HG02870 (cell line): ENCODE measurements at regions not wholly inside any gene's neighbourhood (a gene's known extent, or its start where the extent isn't known, plus 50 kb on each side); places are given as distances from the start of the nearest gene placed in this dataset.
"Not testable (repeated sequence)": the region's sequence is repeated elsewhere in the genome, so short reads cannot be mapped to it uniquely, and the experiment has no call there.

Experiments used
- ATAC-seq: cut with Tn5 transposase; IDR thresholded peaks from one replicate; pipeline ENCODE4 v1.9.1; 2021; ENCODE audit warnings: mild to moderate bottlenecking, moderate library complexity; ENCODE audit not compliant: unreplicated experiment

GRCh38 chr12:131272283-131272814 lies 318.6 kb downstream of the ADGRD1 start:
- ATAC-seq, result not testable (repeated sequence)

DNA sequence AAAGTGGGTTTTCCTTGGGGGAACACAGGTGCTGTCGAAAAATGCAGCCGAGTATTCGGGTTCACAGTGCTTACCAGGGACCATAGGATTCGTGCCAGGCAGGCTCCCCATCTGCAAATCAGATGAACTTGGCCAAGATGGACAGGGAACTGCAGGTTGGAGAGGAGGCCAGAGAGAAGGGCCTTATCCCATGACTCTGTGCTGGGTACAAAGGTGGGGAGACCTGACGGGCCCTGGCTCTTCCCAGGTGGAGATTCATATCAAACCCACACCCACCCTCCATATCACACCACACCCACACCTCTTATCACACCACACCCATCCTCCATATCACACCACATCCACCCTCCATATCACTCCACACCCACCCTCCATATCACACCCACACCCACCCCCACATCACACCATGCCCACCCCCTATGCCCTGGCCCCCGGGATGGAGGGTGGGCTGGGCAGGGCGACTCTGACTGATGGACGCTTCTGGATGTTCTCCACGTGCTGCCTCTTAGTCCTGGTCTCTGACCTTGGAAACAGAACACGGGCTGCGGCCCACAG lies 319.7 kb downstream of the ADGRD1 start:
- ATAC-seq, result no peak

DNA sequence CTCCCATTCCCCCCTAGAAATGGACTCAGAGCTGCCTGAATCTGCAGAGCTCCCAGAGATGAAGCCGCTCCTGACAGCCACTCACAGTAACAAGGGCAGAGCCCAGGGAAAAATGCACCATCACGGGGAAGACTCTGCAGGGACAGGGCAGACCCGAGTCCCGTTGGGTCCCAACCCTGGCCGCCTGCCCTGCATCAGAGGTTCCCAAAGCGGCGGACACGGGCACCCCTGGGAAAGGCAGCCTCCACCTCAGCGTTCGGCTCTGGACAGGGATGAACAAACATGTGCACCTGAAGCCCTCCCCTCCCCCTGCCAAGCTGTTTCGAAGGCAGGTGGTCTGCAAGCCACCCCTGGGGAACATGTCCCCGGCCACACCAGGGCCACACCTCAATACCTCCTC lies 320.4 kb downstream of the ADGRD1 start:
- no peak for ATAC-seq

DNA sequence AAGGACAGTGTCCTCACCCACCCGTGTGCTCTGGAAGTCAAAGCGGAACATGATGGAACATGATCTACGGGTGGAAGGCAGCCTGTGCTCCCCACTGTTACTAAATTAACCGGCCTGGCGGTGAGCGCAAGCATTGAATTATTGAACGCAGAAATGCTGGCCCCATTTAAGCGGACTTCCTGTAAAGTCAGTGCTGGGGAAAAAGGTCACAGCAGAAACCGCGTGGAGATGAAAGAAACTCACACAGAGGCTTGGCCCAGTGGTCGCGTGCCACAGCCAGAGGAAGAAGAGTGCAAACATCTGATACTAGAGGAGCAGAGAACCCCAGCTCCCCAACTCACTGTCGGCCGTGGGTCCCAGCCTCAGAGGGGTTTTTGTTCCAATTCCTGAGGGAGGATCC lies 321.2 kb downstream of the ADGRD1 start:
- no peak for ATAC-seq

DNA sequence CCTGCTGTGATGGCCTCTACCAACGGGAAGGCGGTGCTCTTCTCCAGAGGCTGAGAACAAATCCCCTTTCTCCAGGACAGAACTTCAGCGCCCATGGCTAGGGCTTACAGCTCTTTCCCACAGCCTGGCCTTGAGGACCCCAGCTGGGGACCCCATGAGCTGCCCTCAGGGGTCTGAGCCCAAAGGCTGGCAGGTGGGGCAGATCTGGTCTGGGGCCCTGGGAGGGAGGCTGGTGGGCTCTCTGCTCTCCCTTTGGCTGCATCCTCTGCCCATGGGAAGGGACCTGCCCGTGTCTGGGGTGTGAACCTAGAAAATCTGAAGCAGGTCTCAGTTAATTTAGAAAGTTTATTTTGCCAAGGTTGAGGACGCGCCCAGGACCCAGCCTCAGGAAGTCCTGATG lies 322.1 kb downstream of the ADGRD1 start:
- ATAC-seq, result no peak

DNA sequence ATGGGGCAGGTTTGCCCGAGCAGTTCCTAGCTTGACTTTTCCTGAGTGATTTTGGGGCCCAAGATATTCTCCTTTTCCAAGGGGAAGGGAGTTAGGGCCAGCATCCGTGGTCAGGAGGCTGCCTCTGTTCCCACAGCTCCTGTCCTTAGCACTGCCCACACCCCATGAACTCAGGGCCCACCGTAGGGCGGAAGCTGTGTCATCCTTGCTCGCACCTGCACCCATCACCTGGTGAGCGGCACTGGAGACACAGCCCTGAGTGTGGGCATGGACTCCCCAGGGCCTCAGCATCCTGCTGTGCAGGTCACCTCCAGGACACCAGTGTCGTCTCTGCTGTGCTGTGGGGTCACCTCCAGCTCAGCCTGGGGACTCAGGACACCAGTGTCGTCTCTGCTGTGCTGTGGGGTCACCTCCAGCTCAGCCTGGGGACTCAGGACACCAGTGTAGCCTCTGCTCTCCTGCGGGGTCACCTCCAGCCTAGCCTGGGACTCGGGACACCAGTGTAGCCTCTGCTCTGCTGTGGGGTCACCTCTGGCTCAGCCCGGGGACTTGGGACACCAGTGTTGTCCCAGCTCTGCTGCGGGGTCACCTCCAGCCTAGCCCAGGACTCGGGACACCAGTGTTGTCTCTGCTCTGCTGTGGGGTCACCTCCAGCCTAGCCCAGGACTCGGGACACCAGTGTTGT lies 322.9 kb downstream of the ADGRD1 start:
- ATAC-seq, result no peak

DNA sequence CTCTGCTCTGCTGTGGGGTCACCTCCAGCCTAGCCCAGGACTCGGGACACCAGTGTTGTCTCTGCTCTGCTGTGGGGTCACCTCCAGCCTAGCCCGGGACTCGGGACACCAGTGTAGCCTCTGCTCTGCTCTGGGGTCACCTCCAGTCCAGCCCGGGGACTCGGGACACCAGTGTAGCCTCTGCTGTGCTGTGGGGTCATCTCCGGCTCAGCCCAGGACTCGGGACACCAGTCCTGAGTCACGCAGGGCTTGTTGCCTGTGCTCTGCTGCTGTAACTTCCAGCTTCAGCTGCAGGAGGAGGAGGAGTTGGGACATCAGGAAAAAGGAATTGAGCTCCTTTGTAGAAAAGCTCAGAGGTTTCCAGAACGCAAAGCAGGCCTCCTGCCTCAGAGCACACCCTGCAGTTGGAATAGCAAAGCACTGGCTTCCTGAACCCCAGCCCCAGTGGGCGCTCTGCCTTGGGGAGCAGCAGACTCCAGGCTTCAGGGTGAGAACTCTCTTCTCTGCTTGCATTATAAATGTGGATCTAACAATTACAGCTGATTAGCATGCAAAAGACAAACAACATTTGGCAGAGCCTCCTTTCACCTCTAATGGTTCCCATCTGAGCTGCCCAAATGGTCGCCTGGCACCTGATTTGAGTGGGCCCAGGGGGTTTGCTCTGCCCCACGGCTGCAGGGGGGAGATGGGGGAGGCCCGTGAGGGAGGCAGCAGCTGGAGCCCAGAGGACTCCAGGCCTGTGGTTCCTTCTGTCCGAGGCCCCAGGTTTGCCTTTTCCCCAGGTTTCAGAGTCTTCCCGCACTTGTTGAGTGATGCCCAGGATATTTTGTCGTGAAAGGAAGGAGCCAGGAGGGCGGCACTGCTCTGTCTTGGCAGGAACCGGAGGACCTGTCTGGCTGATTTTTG lies 323.7 kb downstream of the ADGRD1 start:
- ATAC-seq, result not testable (repeated sequence)

DNA sequence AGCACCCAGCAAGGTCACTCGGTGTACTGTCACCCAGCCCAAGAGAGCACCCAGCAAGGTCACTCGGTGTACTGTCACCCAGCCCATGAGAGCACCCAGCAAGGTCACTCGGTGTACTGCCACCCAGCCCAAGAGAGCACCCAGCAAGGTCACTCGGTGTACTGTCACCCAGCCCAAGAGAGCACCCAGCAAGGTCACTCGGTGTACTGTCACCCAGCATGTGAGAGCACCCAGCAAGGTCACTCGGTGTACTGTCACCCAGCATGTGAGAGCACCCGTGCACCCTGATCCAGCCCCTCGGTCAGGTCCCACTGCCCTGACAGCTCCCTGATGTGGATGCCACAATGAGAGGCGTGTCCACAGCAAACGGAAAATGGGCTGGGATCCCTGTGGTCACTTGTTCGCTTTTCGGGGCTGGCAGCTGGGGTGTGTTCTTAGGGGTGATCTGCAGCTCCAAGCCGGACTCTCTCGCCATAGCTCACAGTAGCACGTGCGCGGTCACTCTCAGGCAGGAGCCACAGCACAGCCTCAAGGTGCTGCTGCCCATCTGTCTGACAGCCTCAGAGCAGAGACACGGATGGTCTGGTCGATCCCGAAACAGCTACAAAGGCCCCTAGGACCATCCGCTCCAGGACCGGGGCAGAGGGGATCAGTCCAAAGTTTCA lies 324.9 kb downstream of the ADGRD1 start:
- not testable (repeated sequence) for ATAC-seq

DNA sequence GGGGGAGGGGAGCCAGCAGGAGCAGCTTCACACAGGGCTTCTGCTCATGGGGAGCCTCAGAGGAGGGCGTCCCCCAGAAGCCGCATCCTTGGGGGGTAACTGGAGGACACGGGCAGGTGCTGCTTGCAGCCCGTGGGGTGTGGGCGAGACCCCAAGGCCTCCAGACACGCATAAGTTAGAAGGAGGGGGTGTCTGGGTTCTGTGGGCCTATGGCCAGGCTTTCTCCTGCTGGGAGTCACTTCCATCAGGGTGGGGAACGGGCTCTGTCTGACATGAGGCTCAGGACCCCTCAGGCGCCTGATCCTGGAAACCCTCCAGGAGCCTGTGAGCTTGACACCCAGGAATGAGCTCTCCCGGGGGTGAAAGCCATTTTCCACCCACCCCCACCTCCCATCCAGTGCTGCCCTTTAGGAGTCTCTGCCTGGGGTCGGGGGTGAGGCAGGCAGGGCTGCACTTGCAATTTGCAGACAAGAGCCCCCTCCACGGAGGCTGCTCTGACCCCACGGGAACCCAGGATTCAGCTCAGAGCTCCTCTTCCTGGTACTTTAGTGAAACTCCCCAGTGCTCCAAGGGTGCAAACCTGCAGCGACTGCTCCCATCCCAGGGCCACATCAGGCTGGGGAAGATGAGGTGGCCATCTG lies 325.7 kb downstream of the ADGRD1 start:
- no peak for ATAC-seq

DNA sequence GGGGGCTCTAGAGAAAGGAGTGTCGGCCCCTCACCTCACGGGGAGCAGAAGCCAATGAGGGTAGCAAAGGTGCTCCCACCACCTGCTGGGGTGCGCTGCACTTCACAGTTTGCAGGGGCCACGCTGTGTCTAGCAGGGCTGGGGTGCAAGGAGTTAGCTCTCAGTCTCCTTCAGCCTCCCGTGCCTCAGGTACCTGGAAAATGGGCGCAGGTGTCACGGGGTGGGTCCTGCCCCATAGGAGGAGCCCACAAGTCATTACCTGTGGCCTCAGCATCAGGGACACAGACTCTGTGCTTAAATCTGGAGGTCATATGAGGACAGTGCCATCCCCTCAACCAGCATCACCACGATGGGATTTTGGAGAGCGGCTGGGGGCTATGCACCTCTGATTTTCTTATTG lies 326.7 kb downstream of the ADGRD1 start:
- no peak for ATAC-seq

GRCh38 chr12:131281016-131281415 lies 327.3 kb downstream of the ADGRD1 start:
- ATAC-seq, result no peak

DNA sequence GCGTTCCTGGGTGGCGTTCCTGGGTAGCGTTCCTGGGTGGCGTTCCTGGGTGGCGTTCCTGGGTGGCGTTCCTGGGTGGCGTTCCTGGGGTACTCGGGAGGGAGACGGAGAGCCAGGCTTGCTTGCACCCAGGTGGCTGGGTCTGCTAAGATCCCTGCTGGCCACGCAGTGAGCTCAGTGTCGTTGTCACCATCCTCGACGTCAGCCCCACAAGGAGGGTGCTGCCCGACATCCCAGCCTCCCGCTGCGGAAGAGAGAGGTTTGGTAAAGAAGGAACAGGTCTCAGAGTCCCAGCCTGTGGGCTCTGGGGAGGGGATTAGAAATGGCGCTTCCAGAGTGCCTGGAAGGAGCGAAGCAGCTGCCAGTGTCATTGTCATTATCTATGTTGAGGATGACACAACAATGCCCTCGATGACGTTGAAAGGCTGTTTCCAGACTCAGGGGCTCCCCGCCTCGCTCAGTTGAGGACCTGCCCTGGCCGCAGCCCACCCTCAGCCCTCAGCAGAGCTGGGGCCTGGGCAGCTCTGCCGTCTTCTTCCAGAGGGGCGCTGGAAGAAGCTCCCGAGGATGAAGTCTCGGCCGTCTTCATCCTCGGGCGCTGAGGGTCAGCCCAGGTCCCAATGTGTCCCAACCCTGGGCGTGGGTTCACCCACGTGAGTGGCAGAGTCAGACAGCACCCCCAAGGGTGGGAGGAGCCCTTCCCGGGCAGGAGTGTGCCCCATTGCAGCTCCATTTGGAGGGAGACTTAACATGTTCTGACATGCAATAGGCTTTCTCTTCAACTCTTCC lies 328.8 kb downstream of the ADGRD1 start:
- ATAC-seq, result no peak

GRCh38 chr12:131283191-131283861 lies 329.6 kb downstream of the ADGRD1 start:
- ATAC-seq, result no peak

DNA sequence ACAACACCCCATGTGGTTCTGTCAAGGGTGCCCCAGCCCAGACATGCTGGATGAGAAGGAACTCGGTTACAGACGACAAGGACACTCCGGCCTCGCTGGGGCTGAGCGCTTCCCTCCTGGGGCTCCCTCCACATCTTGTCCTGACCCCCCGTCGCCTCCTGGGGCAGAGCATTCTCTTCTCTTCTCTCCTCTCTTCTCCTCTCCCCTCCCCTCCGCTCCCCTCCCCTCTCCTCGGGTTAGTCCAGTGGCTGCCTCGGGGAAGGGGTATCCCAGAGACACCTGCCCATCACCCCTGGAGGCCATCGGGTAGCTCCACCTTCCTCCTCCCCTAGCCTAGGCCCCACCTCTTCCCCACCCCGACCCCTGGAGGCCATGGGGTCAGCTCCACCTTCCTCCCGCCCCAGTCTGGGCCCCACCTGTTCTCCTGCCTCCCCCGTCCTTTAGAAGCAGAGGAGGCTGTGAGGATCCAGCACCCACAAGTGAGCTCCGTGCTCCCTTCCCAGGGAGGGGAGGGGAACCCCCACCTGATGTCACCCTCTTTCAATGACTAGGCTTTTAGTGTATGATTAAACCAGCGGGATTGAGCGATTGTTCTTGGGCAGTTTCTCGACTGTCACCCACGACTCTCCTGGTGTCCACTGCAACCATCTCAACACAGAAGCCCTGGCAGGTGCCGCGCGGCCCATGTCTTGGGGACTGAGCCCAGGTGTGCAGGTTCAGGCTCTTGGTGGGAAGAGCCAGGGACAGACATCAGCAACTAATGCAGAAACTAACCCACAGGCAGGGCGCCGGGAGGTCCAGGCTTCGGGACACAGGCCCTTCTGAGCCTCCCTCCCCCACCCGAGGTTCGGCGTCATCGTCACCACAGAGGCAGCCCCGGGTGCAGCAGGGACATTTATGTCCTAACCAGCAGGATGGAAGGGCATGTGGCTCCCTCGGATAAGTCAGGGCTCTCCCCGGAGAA lies 330.4 kb downstream of the ADGRD1 start:
- ATAC-seq, result not testable (repeated sequence)

GRCh38 chr12:131284954-131285904 lies 331.5 kb downstream of the ADGRD1 start:
- ATAC-seq, result not testable (repeated sequence)

DNA sequence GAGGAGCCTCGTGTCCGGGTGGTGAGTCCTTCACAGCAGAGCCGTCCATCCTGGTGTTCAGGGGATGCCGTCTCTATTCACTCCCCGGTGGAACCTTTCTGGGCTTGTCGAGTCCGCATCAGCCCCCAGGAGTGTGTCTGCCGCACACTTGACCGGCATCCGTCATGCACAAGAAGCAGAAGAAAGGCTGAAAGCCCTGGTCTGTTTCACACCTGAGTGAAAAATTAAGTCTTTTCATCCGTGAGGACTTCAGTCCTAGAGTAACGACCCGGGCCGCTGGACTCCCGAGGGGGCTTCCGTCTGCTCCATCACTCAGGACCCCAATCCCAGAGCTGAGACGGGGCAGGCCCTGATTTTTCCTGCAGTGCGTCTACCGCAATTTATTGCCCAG lies 332.2 kb downstream of the ADGRD1 start:
- not testable (repeated sequence) for ATAC-seq

DNA sequence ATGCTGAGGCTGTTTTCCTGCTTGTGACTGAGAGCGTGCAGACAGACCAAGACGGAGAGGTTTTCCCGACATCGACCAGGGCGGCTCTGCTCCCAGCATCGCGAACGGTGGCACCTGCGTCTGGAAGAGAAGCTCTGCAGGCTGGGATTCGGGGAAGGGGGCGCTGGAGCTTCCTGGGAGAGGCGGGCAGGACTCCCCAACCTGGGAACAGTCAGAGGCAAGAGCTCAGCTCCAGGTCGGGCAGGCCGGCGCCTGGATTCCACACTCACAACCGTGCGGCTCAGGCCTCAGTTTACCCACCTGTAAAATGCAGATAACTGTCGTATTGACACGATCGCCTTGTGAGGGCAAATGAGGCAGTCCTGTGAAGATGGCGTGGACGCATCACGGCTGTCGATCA lies 332.6 kb downstream of the ADGRD1 start:
- ATAC-seq, result not testable (repeated sequence)
